ENCODE measurements at regions not wholly inside any gene's neighbourhood (a gene's known extent, or its start where the extent isn't known, plus 50 kb on each side); places are given as distances from the start of the nearest gene placed in this dataset.

GRCh38 chr12:127038761-127039160 lies 1228.2 kb upstream of the TMEM132C start:
- in situ Hi-C loops (cut with MboI) (no loop called here), intact Hi-C loops (cut with micrococcal nuclease; ENCODE audit: unreplicated experiment) (no loop called here)
- ChIA-PET CTCF (no interaction called here), SMC1A (ENCODE audit: uncharacterized antibody, unreplicated experiment) (no interaction called here), POLR2A (no interaction called here), RAD21 (ENCODE audit: unreplicated experiment) (no interaction called here)
- BruUV-seq (replicated peaks) = no TSS peak
- Histone ChIP-seq H3K9me3 (replicated peaks; ENCODE audit: control insufficient read depth, insufficient read depth, low read length) (peaks cover 24% of the 10 kb centered on the region), H2AFZ (ENCODE audit: control insufficient read depth, low read depth, low read length) (no peak overlapping the region), H4K20me1 (ENCODE audit: control insufficient read depth, insufficient read depth) (no peaks in the 10 kb centered on the region), H3K4me3 (no peak overlapping the region), H3K4me2 (ENCODE audit: control insufficient read depth, insufficient read depth) (no peak overlapping the region), H3K27ac (ENCODE audit: control insufficient read depth, insufficient read depth) (no peak overlapping the region), H3K79me2 (ENCODE audit: control insufficient read depth, insufficient read depth, low read length) (no peaks in the 10 kb centered on the region), H3K36me3 (ENCODE audit: control insufficient read depth in 2 of 2, insufficient read depth in 2 of 2, low read length in 1 of 2) (no peaks in the 10 kb centered on the region), H3K9ac (ENCODE audit: control insufficient read depth, insufficient read depth, low read length) (no peak overlapping the region), H3K27me3 (replicated peaks in 1 of 2; ENCODE audit: control insufficient read depth in 2 of 2, insufficient read depth in 2 of 2, low read length in 1 of 2) (no peaks in the 10 kb centered on the region), H3K4me1 (ENCODE audit: control insufficient read depth, insufficient read depth, low read length) (peaks cover 18% of the 10 kb centered on the region)
- ATAC-seq (no peak), DNase-seq (ENCODE audit: low read depth, low spot score) (no peak), FAIRE-seq (no peak)
- 65% methylated on average over 10 of the region's 10 CpGs for WGBS (ENCODE audit: insufficient coverage, insufficient replicate concordance, low lambda C conversion rate, missing lambda C conversion rate)
- TF ChIP-seq CHD4 (IDR thresholded peaks at IDR 0.05) = no peak
- no peak for TF ChIP-seq GABPA (IDR thresholded peaks at IDR 0.05; ENCODE audit: low read depth)
- no peak for TF ChIP-seq MEF2A (IDR thresholded peaks at IDR 0.05; ENCODE audit: insufficient read depth, low read depth, low read length)
- no peak for TF ChIP-seq SMARCA5 (IDR thresholded peaks at IDR 0.05)
- no peak for TF ChIP-seq CHD1 (IDR thresholded peaks at IDR 0.05; ENCODE audit: low read depth, low read length)

GRCh38 chr12:127041985-127042625 lies 1224.9 kb upstream of the TMEM132C start:
- H3K36me3 ChIP-seq (ENCODE audit: control insufficient read depth in 2 of 2, insufficient read depth in 2 of 2, low read length in 1 of 2) = no peaks in the 10 kb centered on the region
- CTCF ChIA-PET = interaction anchor here (0.9 kb wide), 1 partner anchor 238 kb away, joined by 3 read pairs; no protein-coding TSS in a partner anchor
- no peak overlapping the region; the same call in 1 of the 2 replicates for H2AFZ ChIP-seq (ENCODE audit: control insufficient read depth, low read depth, low read length)
- POLR2A ChIA-PET = no interaction called here
- RAD21 ChIA-PET (ENCODE audit: unreplicated experiment) = interaction anchor here (1.0 kb wide), 1 partner anchor 16 kb away, joined by 3 read pairs; no protein-coding TSS in a partner anchor
- BruUV-seq (replicated peaks) = no TSS peak
- H3K9me3 ChIP-seq (replicated peaks; ENCODE audit: control insufficient read depth, insufficient read depth, low read length) = peaks cover 26% of the 10 kb centered on the region
- peak overlapping the region; percentile 75 for H3K4me2 ChIP-seq (ENCODE audit: control insufficient read depth, insufficient read depth)
- FAIRE-seq (peak; percentile 35), ATAC-seq (peak; percentile 94), DNase-seq (ENCODE audit: low read depth, low spot score) (peak; percentile 88)
- intact Hi-C loops (cut with micrococcal nuclease; ENCODE audit: unreplicated experiment) (no loop called here), in situ Hi-C loops (cut with MboI) (loop anchor here (10.0 kb wide), 1 partner anchor 267 kb away; no protein-coding TSS in a partner anchor)
- H3K79me2 ChIP-seq (ENCODE audit: control insufficient read depth, insufficient read depth, low read length) = no peaks in the 10 kb centered on the region
- no peak overlapping the region for H3K4me3 ChIP-seq
- H3K27ac ChIP-seq (ENCODE audit: control insufficient read depth, insufficient read depth) = peak overlapping the region; percentile 78
- SMC1A ChIA-PET (ENCODE audit: uncharacterized antibody, unreplicated experiment) = interaction anchor here (0.6 to 1.0 kb wide), 3 partner anchors 10 to 62 kb away, joined by 3 to 4 read pairs (median 3); no protein-coding TSS in a partner anchor
- H4K20me1 ChIP-seq (ENCODE audit: control insufficient read depth, insufficient read depth) = no peaks in the 10 kb centered on the region
- 0% methylated on average over 3 of the region's 3 CpGs for WGBS (ENCODE audit: insufficient coverage, insufficient replicate concordance, low lambda C conversion rate, missing lambda C conversion rate)
- peaks cover 18% of the 10 kb centered on the region for H3K4me1 ChIP-seq (ENCODE audit: control insufficient read depth, insufficient read depth, low read length)
- no peaks in the 10 kb centered on the region for H3K27me3 ChIP-seq (replicated peaks in 1 of 2; ENCODE audit: control insufficient read depth in 2 of 2, insufficient read depth in 2 of 2, low read length in 1 of 2)
- no peak overlapping the region for H3K9ac ChIP-seq (ENCODE audit: control insufficient read depth, insufficient read depth, low read length)
- 0 out of 2 replicates have a peak, but pooled peaks have one; percentile 53 for TF ChIP-seq ZNF217 (IDR thresholded peaks at IDR 0.05)
- peak; percentile 96 for TF ChIP-seq TCF12 (IDR thresholded peaks at IDR 0.05; ENCODE audit: low read depth, low read length)
- no peak for TF ChIP-seq REST (IDR thresholded peaks at IDR 0.05; ENCODE audit: low read depth, low read length)
- TF ChIP-seq CHD2 (IDR thresholded peaks at IDR 0.05; ENCODE audit: borderline replicate concordance, low read depth, low read length) = 0 out of 2 replicates have a peak, but pooled peaks have one; percentile 19
- TF ChIP-seq BACH1 (IDR thresholded peaks at IDR 0.05; ENCODE audit: borderline replicate concordance) = no peak; the same call in 1 of the 2 replicates
- no peak for TF ChIP-seq TARDBP (IDR thresholded peaks at IDR 0.05; ENCODE audit: borderline replicate concordance)
- TF ChIP-seq NKRF (conservative IDR thresholded peaks at IDR 0.05) = no peak
- TF ChIP-seq SUZ12 (IDR thresholded peaks at IDR 0.05; ENCODE audit: unreplicated experiment) = no peak
